ENCODE measurements at regions not wholly inside any gene's neighbourhood (a gene's known extent, or its start where the extent isn't known, plus 50 kb on each side); places are given as distances from the start of the nearest gene placed in this dataset.

GRCh38 chr10:43849551-43849950 is 200.9 kb upstream of the ZNF32 start:
- Histone ChIP-seq H3K27me3 (ENCODE audit: control insufficient read depth, extremely low read depth, insufficient read depth, low read length) (no peaks in the 10 kb centered on the region), H3K27ac (ENCODE audit: control insufficient read depth, insufficient read depth, low read length) (no peak overlapping the region), H3K36me3 (ENCODE audit: control insufficient read depth in 2 of 2, extremely low read depth in 1 of 2, insufficient read depth in 2 of 2, low read length in 2 of 2) (no peaks in the 10 kb centered on the region), H3K9me1 (ENCODE audit: control insufficient read depth, extremely low read depth, insufficient read depth, low read length) (no peaks in the 10 kb centered on the region), H3K9me3 (ENCODE audit: control insufficient read depth, low read depth, low read length) (no peaks in the 10 kb centered on the region), H3K4me3 (ENCODE audit: control insufficient read depth in 2 of 3, extremely low read depth in 1 of 3, insufficient read depth in 2 of 3, low read depth in 1 of 3, low read length in 3 of 3) (no peak overlapping the region), H3K9ac (ENCODE audit: control insufficient read depth, extremely low read depth, insufficient read depth, low read length) (no peak overlapping the region), H3K79me2 (ENCODE audit: control insufficient read depth, insufficient read depth, low read length) (no peaks in the 10 kb centered on the region), H3K4me2 (ENCODE audit: control insufficient read depth, extremely low read depth, insufficient read depth, low read depth, low read length) (no peak overlapping the region), H2AFZ (ENCODE audit: control insufficient read depth, low read length) (no peak overlapping the region), H3K4me1 (ENCODE audit: control insufficient read depth, extremely low read depth, insufficient read depth, low read length) (peaks cover 10% of the 10 kb centered on the region), H4K20me1 (ENCODE audit: control insufficient read depth, extremely low read depth, insufficient read depth, low read length) (no peaks in the 10 kb centered on the region)
- dilution Hi-C loops (cut with MboI; ENCODE audit: extremely low pct_ligation_motif_present, low sequenced_read_pairs): no loop called here
- DNase-seq (ENCODE audit: low read depth, low spot score): no peak
- no peak for FAIRE-seq
- no peak for TF ChIP-seq CTCF (optimal IDR thresholded peaks at IDR 0.05 in 1 of 3, IDR thresholded peaks at IDR 0.05 in 1 of 3, conservative IDR thresholded peaks at IDR 0.05 in 1 of 3; ENCODE audit: extremely low read depth in 1 of 3, insufficient read depth in 2 of 3, low read length in 3 of 3)
- no peak for TF ChIP-seq EZH2 (IDR thresholded peaks at IDR 0.05; ENCODE audit: low read length)

GRCh38 chr10:43846968-43847367 is 198.3 kb upstream of the ZNF32 start:
- H3K4me1 ChIP-seq (ENCODE audit: control insufficient read depth, extremely low read depth, insufficient read depth, low read length): no peaks in the 10 kb centered on the region
- no peak for DNase-seq (ENCODE audit: low read depth, low spot score)
- dilution Hi-C loops (cut with MboI; ENCODE audit: extremely low pct_ligation_motif_present, low sequenced_read_pairs): no loop called here
- no peaks in the 10 kb centered on the region for H3K36me3 ChIP-seq (ENCODE audit: control insufficient read depth in 2 of 2, extremely low read depth in 1 of 2, insufficient read depth in 2 of 2, low read length in 2 of 2)
- no peaks in the 10 kb centered on the region for H4K20me1 ChIP-seq (ENCODE audit: control insufficient read depth, extremely low read depth, insufficient read depth, low read length)
- H3K9ac ChIP-seq (ENCODE audit: control insufficient read depth, extremely low read depth, insufficient read depth, low read length): no peak overlapping the region
- no peaks in the 10 kb centered on the region for H3K27me3 ChIP-seq (ENCODE audit: control insufficient read depth, extremely low read depth, insufficient read depth, low read length)
- no peak overlapping the region for H2AFZ ChIP-seq (ENCODE audit: control insufficient read depth, low read length)
- no peak overlapping the region for H3K27ac ChIP-seq (ENCODE audit: control insufficient read depth, insufficient read depth, low read length)
- H3K4me3 ChIP-seq (ENCODE audit: control insufficient read depth in 2 of 3, extremely low read depth in 1 of 3, insufficient read depth in 2 of 3, low read depth in 1 of 3, low read length in 3 of 3): no peak overlapping the region
- FAIRE-seq: no peak
- no peaks in the 10 kb centered on the region for H3K9me1 ChIP-seq (ENCODE audit: control insufficient read depth, extremely low read depth, insufficient read depth, low read length)
- no peaks in the 10 kb centered on the region for H3K9me3 ChIP-seq (ENCODE audit: control insufficient read depth, low read depth, low read length)
- H3K4me2 ChIP-seq (ENCODE audit: control insufficient read depth, extremely low read depth, insufficient read depth, low read depth, low read length): no peak overlapping the region
- no peaks in the 10 kb centered on the region for H3K79me2 ChIP-seq (ENCODE audit: control insufficient read depth, insufficient read depth, low read length)
- no peak for TF ChIP-seq CTCF (optimal IDR thresholded peaks at IDR 0.05 in 1 of 3, IDR thresholded peaks at IDR 0.05 in 1 of 3, conservative IDR thresholded peaks at IDR 0.05 in 1 of 3; ENCODE audit: extremely low read depth in 1 of 3, insufficient read depth in 2 of 3, low read length in 3 of 3)
- TF ChIP-seq EZH2 (IDR thresholded peaks at IDR 0.05; ENCODE audit: low read length): no peak
